ENCODE measurements at regions not wholly inside any gene's neighbourhood (a gene's known extent, or its start where the extent isn't known, plus 50 kb on each side); places are given as distances from the start of the nearest gene placed in this dataset.
A peak's percentile ranks its signal among the peaks of the same experiment; 100 is the strongest.
"Not testable (repeated sequence)": the region's sequence is repeated elsewhere in the genome, so short reads cannot be mapped to it uniquely, and the experiment has no call there.

GRCh38 chr17:15849054-15849453 lies 95.9 kb upstream of the ADORA2B start:
- WGBS (ENCODE audit: insufficient coverage), result 17% methylated on average over 1 of the region's 6 CpGs
- not testable (repeated sequence) for H3K27me3 Mint-ChIP-seq (ENCODE audit: low read depth in 3 of 3)
- DNase-seq, result peak; percentile 80 to 89 (median 85)

GRCh38 chr17:15850071-15850470 lies 94.9 kb upstream of the ADORA2B start:
- WGBS (ENCODE audit: insufficient coverage), result no CpG with 5 or more reads among the region's 2 CpGs
- H3K36me3 ChIP-seq (replicated peaks in 1 of 2; ENCODE audit: control insufficient read depth in 1 of 2, insufficient read depth in 2 of 2, low read length in 2 of 2); H3K4me3 ChIP-seq (replicated peaks in 1 of 3; ENCODE audit: low read depth in 2 of 3, low read length in 3 of 3); H3K9ac ChIP-seq (ENCODE audit: insufficient read depth, low read length, poor library complexity, severe bottlenecking); H3K79me2 ChIP-seq (ENCODE audit: insufficient read depth, low read length); H2AFZ ChIP-seq (ENCODE audit: insufficient read depth, low read depth, low read length, poor library complexity, severe bottlenecking); H3K9me3 ChIP-seq (replicated peaks in 1 of 2; ENCODE audit: control insufficient read depth in 1 of 2, insufficient read depth in 1 of 2, low read length in 2 of 2); H3K27me3 Mint-ChIP-seq (ENCODE audit: low read depth in 3 of 3); H4K20me1 ChIP-seq (ENCODE audit: insufficient read depth, low read length); H3K4me3 Mint-ChIP-seq; H3K36me3 Mint-ChIP-seq; H3K9me3 Mint-ChIP-seq; intact Hi-C loops (cut with micrococcal nuclease); H3K4me2 ChIP-seq (replicated peaks; ENCODE audit: extremely low read depth, low read length, poor library complexity, severe bottlenecking); H3K27me3 ChIP-seq (ENCODE audit: control insufficient read depth in 2 of 2, insufficient read depth in 2 of 2, low read length in 2 of 2): not testable (repeated sequence)
- DNase-seq, result peak; percentile 23 to 71 (median 55)
- peak overlapping the region in 1 of 2 donors; percentile 14 for H3K27ac ChIP-seq (ENCODE audit: low read depth in 1 of 2, low read length in 2 of 2)
- H3K4me1 ChIP-seq (ENCODE audit: control insufficient read depth in 1 of 2, insufficient read depth in 2 of 2, low read length in 2 of 2), result peaks cover 20 to 27% of the 10 kb centered on the region in 2 donors
- peaks cover 24% of the 10 kb centered on the region for H3K4me1 Mint-ChIP-seq
- peak overlapping the region; percentile 70 to 92 (median 84) for H3K27ac Mint-ChIP-seq

More at GRCh38 chr17:15849054-15849453, 95.9 kb upstream of the ADORA2B start:
- not testable (repeated sequence) for H3K4me3 ChIP-seq (replicated peaks in 1 of 3; ENCODE audit: low read depth in 2 of 3, low read length in 3 of 3); H3K36me3 ChIP-seq (replicated peaks in 1 of 2; ENCODE audit: control insufficient read depth in 1 of 2, insufficient read depth in 2 of 2, low read length in 2 of 2); H3K27ac ChIP-seq (ENCODE audit: low read depth in 1 of 2, low read length in 2 of 2); H2AFZ ChIP-seq (ENCODE audit: insufficient read depth, low read depth, low read length, poor library complexity, severe bottlenecking); H3K9me3 Mint-ChIP-seq; H3K79me2 ChIP-seq (ENCODE audit: insufficient read depth, low read length); H3K4me3 Mint-ChIP-seq; H4K20me1 ChIP-seq (ENCODE audit: insufficient read depth, low read length); H3K27me3 ChIP-seq (ENCODE audit: control insufficient read depth in 2 of 2, insufficient read depth in 2 of 2, low read length in 2 of 2); H3K9ac ChIP-seq (ENCODE audit: insufficient read depth, low read length, poor library complexity, severe bottlenecking); H3K36me3 Mint-ChIP-seq; H3K9me3 ChIP-seq (replicated peaks in 1 of 2; ENCODE audit: control insufficient read depth in 1 of 2, insufficient read depth in 1 of 2, low read length in 2 of 2); H3K4me2 ChIP-seq (replicated peaks; ENCODE audit: extremely low read depth, low read length, poor library complexity, severe bottlenecking)
- intact Hi-C loops (cut with micrococcal nuclease), result loop anchor here in 1 of 2 donors (5.0 kb wide), 1 partner anchor 148 kb away; the partner anchor contains the start of genes TTC19 and ZSWIM7
- TF ChIP-seq CTCF (IDR thresholded peaks at IDR 0.05), result peak; percentile 68
- peak overlapping the region in 6 of 7 donors; percentile 57 to 96 (median 87) for H3K27ac Mint-ChIP-seq
- peaks cover 20 to 27% of the 10 kb centered on the region in 2 donors for H3K4me1 ChIP-seq (ENCODE audit: control insufficient read depth in 1 of 2, insufficient read depth in 2 of 2, low read length in 2 of 2)
- peaks cover 24% of the 10 kb centered on the region for H3K4me1 Mint-ChIP-seq

GRCh38 chr17:15850687-15851086 lies 94.2 kb upstream of the ADORA2B start:
- H3K9me3 Mint-ChIP-seq; H3K4me3 ChIP-seq (replicated peaks in 1 of 3; ENCODE audit: low read depth in 2 of 3, low read length in 3 of 3); H3K36me3 ChIP-seq (replicated peaks in 1 of 2; ENCODE audit: control insufficient read depth in 1 of 2, insufficient read depth in 2 of 2, low read length in 2 of 2); H3K27ac ChIP-seq (ENCODE audit: low read depth in 1 of 2, low read length in 2 of 2); H3K27me3 Mint-ChIP-seq (ENCODE audit: low read depth in 3 of 3); H4K20me1 ChIP-seq (ENCODE audit: insufficient read depth, low read length); H3K27me3 ChIP-seq (ENCODE audit: control insufficient read depth in 2 of 2, insufficient read depth in 2 of 2, low read length in 2 of 2); H3K9me3 ChIP-seq (replicated peaks in 1 of 2; ENCODE audit: control insufficient read depth in 1 of 2, insufficient read depth in 1 of 2, low read length in 2 of 2); H3K9ac ChIP-seq (ENCODE audit: insufficient read depth, low read length, poor library complexity, severe bottlenecking); H3K4me3 Mint-ChIP-seq; intact Hi-C loops (cut with micrococcal nuclease); H3K79me2 ChIP-seq (ENCODE audit: insufficient read depth, low read length); H3K4me2 ChIP-seq (replicated peaks; ENCODE audit: extremely low read depth, low read length, poor library complexity, severe bottlenecking); DNase-seq; H3K36me3 Mint-ChIP-seq; H2AFZ ChIP-seq (ENCODE audit: insufficient read depth, low read depth, low read length, poor library complexity, severe bottlenecking): not testable (repeated sequence)
- H3K4me1 ChIP-seq (ENCODE audit: control insufficient read depth in 1 of 2, insufficient read depth in 2 of 2, low read length in 2 of 2), result peaks cover 20 to 27% of the 10 kb centered on the region in 2 donors
- no CpG with 5 or more reads among the region's 3 CpGs for WGBS (ENCODE audit: insufficient coverage)
- Mint-ChIP-seq H3K27ac (peak overlapping the region; percentile 70 to 92 (median 82)), H3K4me1 (peaks cover 24% of the 10 kb centered on the region)

- H3K9me3 ChIP-seq (replicated peaks in 1 of 2; ENCODE audit: control insufficient read depth in 1 of 2, insufficient read depth in 1 of 2, low read length in 2 of 2); H3K27me3 Mint-ChIP-seq (ENCODE audit: low read depth in 3 of 3); H3K27me3 ChIP-seq (ENCODE audit: control insufficient read depth in 2 of 2, insufficient read depth in 2 of 2, low read length in 2 of 2); H3K36me3 Mint-ChIP-seq; H3K4me2 ChIP-seq (replicated peaks; ENCODE audit: extremely low read depth, low read length, poor library complexity, severe bottlenecking); H3K4me3 Mint-ChIP-seq; H3K27ac ChIP-seq (ENCODE audit: low read depth in 1 of 2, low read length in 2 of 2); H3K27ac Mint-ChIP-seq; H2AFZ ChIP-seq (ENCODE audit: insufficient read depth, low read depth, low read length, poor library complexity, severe bottlenecking); H3K4me3 ChIP-seq (replicated peaks in 1 of 3; ENCODE audit: low read depth in 2 of 3, low read length in 3 of 3); H3K79me2 ChIP-seq (ENCODE audit: insufficient read depth, low read length); H3K36me3 ChIP-seq (replicated peaks in 1 of 2; ENCODE audit: control insufficient read depth in 1 of 2, insufficient read depth in 2 of 2, low read length in 2 of 2); H4K20me1 ChIP-seq (ENCODE audit: insufficient read depth, low read length); H3K9ac ChIP-seq (ENCODE audit: insufficient read depth, low read length, poor library complexity, severe bottlenecking); DNase-seq; H3K9me3 Mint-ChIP-seq; intact Hi-C loops (cut with micrococcal nuclease): not testable (repeated sequence)
- H3K4me1 ChIP-seq (ENCODE audit: control insufficient read depth in 1 of 2, insufficient read depth in 2 of 2, low read length in 2 of 2), result peaks cover 19 to 23% of the 10 kb centered on the region in 2 donors
- H3K4me1 Mint-ChIP-seq, result peaks cover 22% of the 10 kb centered on the region
- no CpG with 5 or more reads among the region's 4 CpGs for WGBS (ENCODE audit: insufficient coverage)
Observed at GRCh38 chr17:15852863-15853262, 92.1 kb upstream of the ADORA2B start.
